Bronchial epithelial cell (primary cell): ENCODE measurements at regions not wholly inside any gene's neighbourhood (a gene's known extent, or its start where the extent isn't known, plus 50 kb on each side); places are given as distances from the start of the nearest gene placed in this dataset.
"Not testable (repeated sequence)": the region's sequence is repeated elsewhere in the genome, so short reads cannot be mapped to it uniquely, and the experiment has no call there.

Source experiments
- DNase-seq: peaks from one replicate; pipeline ENCODE4 v3.0.0-alpha.2; 2010; ENCODE audit warnings: low read depth
- FAIRE-seq: peaks from 2 replicates; lab custom pipeline; 2011; peaks lifted over from hg19 to GRCh38; lab: Jason Lieb, UNC
- H3K27me3 ChIP-seq: 2 replicates; pipeline ENCODE4 v1.5.1; 2011; ENCODE audit warnings: low read length; ENCODE audit not compliant: control insufficient read depth, insufficient read depth
- H3K36me3 ChIP-seq: 2 replicates; pipeline ENCODE4 v1.5.1; 2011; ENCODE audit warnings: low read length; ENCODE audit not compliant: control insufficient read depth, insufficient read depth
- H3K4me3 ChIP-seq: 2 replicates; pipeline ENCODE4 v1.5.1; 2011; ENCODE audit warnings: mild to moderate bottlenecking, low read depth, low read length, control low read depth
- CTCF ChIP-seq: IDR thresholded peaks from 2 replicates; pipeline ENCODE4 v1.5.1; 2011; ENCODE audit warnings: mild to moderate bottlenecking, moderate library complexity, low read length, control low read depth, inconsistent platforms; ENCODE audit not compliant: insufficient read depth, severe bottlenecking

- FAIRE-seq, result no peak
- H3K4me3 ChIP-seq, result no peak overlapping the region
- DNase-seq, result no peak
- no peaks in the 10 kb centered on the region for H3K36me3 ChIP-seq
- no peaks in the 10 kb centered on the region for H3K27me3 ChIP-seq
- TF ChIP-seq CTCF, result no peak
Observed at GRCh38 chr4:29770627-29771026, 949.5 kb upstream of the PCDH7 start.

- H3K27me3 ChIP-seq, FAIRE-seq, H3K4me3 ChIP-seq, H3K36me3 ChIP-seq, DNase-seq: not testable (repeated sequence)
Observed at GRCh38 chr4:29788123-29788522, 932.0 kb upstream of the PCDH7 start.

GRCh38 chr4:29805245-29805644, 914.9 kb upstream of the PCDH7 start:
- FAIRE-seq, result no peak
- no peaks in the 10 kb centered on the region for H3K27me3 ChIP-seq

GRCh38 chr4:29805916-29806480, 914.2 kb upstream of the PCDH7 start:
- DNase-seq (no peak), FAIRE-seq (no peak)
- Histone ChIP-seq H3K36me3 (no peaks in the 10 kb centered on the region), H3K4me3 (no peak overlapping the region), H3K27me3 (no peaks in the 10 kb centered on the region)
- TF ChIP-seq CTCF, result no peak

More at GRCh38 chr4:29805245-29805644, 914.9 kb upstream of the PCDH7 start:
- Histone ChIP-seq H3K4me3 (no peak overlapping the region), H3K36me3 (no peaks in the 10 kb centered on the region)
- TF ChIP-seq CTCF, result no peak
- DNase-seq, result no peak

- FAIRE-seq, result no peak
Observed at GRCh38 chr4:29817961-29818360, 902.2 kb upstream of the PCDH7 start.

GRCh38 chr4:29829067-29829466, 891.1 kb upstream of the PCDH7 start:
- TF ChIP-seq CTCF, result no peak
- no peak for DNase-seq
- H3K27me3 ChIP-seq, result no peaks in the 10 kb centered on the region
- no peak overlapping the region for H3K4me3 ChIP-seq
- H3K36me3 ChIP-seq, result no peaks in the 10 kb centered on the region
- no peak for FAIRE-seq

More at GRCh38 chr4:29817961-29818360, 902.2 kb upstream of the PCDH7 start:
- H3K27me3 ChIP-seq, result no peaks in the 10 kb centered on the region
- H3K36me3 ChIP-seq, result no peaks in the 10 kb centered on the region
- TF ChIP-seq CTCF, result no peak
- DNase-seq, result no peak
- H3K4me3 ChIP-seq, result no peak overlapping the region
